ENCODE measurements at regions not wholly inside any gene's neighbourhood (a gene's known extent, or its start where the extent isn't known, plus 50 kb on each side); places are given as distances from the start of the nearest gene placed in this dataset.

- H3K4me3 ChIP-seq (ENCODE audit: insufficient read depth, low read depth, low read length) = no peak overlapping the region
- peak; percentile 19 for DNase-seq
These were observed 144.9 kb upstream of the CELF2 start for GRCh38 chr10:10872764-10873163.

More at GRCh38 chr10:10872764-10873163, 144.9 kb upstream of the CELF2 start:
- no peak overlapping the region; the same call in 1 of the 2 replicates for H3K23ac ChIP-seq (ENCODE audit: low read depth, low read length)
- H3K4me1 ChIP-seq (ENCODE audit: control insufficient read depth, insufficient read depth, low read length) = peaks cover 11% of the 10 kb centered on the region; the same call in 1 of the 2 replicates
- H3K79me1 ChIP-seq (ENCODE audit: low read depth in 1 of 2, low read length in 2 of 2) = no peaks in the 10 kb centered on the region
- peak overlapping the region; percentile 40 for H3K14ac ChIP-seq (replicated peaks; ENCODE audit: low read depth, low read length)
- H2AK9ac ChIP-seq (replicated peaks; ENCODE audit: low read depth, low read length, poor library complexity) = no peak overlapping the region
- no peak overlapping the region for H3K56ac ChIP-seq (ENCODE audit: extremely low read depth, insufficient read depth, low read length)
- dilution Hi-C loops (cut with HindIII; ENCODE audit: low sequenced_read_pairs, unreplicated experiment) (no loop called here), intact Hi-C loops (cut with micrococcal nuclease) (loop anchor here (2.0 kb wide), 1 partner anchor 48 kb away; no protein-coding TSS in a partner anchor), in situ Hi-C loops (cut with MboI; ENCODE audit: low sequenced_read_pairs) (no loop called here)
- no CpG with 5 or more reads among the region's 2 CpGs for WGBS, 2 experiments (ENCODE audit: extremely low coverage in 2 of 2, insufficient read length in 1 of 2)
- H2AK5ac ChIP-seq (ENCODE audit: low read depth, low read length) = no peak overlapping the region
- peak overlapping the region; percentile 88; the same call in 1 of the 2 replicates for H3K27ac ChIP-seq (ENCODE audit: insufficient read depth, low read length)
- no peaks in the 10 kb centered on the region for H3K36me3 ChIP-seq (ENCODE audit: control insufficient read depth, insufficient read depth, low read length)
- peak overlapping the region; percentile 38; the same call in 1 of the 2 replicates for H3K4ac ChIP-seq (ENCODE audit: low read depth, low read length)
- TF ChIP-seq RAD21 (IDR thresholded peaks at IDR 0.05; ENCODE audit: low read length) = no peak
- TF ChIP-seq, protein P1, sequence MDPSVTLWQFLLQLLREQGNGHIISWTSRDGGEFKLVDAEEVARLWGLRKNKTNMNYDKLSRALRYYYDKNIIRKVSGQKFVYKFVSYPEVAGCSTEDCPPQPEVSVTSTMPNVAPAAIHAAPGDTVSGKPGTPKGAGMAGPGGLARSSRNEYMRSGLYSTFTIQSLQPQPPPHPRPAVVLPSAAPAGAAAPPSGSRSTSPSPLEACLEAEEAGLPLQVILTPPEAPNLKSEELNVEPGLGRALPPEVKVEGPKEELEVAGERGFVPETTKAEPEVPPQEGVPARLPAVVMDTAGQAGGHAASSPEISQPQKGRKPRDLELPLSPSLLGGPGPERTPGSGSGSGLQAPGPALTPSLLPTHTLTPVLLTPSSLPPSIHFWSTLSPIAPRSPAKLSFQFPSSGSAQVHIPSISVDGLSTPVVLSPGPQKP (IDR thresholded peaks at IDR 0.05; ENCODE audit: borderline replicate concordance, low read depth, low read length) = no peak
- no peaks in the 10 kb centered on the region for H3K9me3 ChIP-seq (ENCODE audit: control insufficient read depth, insufficient read depth, low read length)
- H3K9me1 ChIP-seq (ENCODE audit: insufficient read depth, low read length) = peaks cover 7% of the 10 kb centered on the region; the same call in 1 of the 2 replicates
- peak overlapping the region; percentile 45 for H4K91ac ChIP-seq (ENCODE audit: insufficient read depth, low read depth, low read length)
- peak overlapping the region; percentile 24; the same call in 1 of the 2 replicates for H3K9ac ChIP-seq (ENCODE audit: low read depth, low read length)
- H2BK15ac ChIP-seq (ENCODE audit: low read depth, low read length) = peak overlapping the region; percentile 80
- peak overlapping the region; percentile 99 for H4K5ac ChIP-seq (ENCODE audit: low read depth, low read length)
- ATAC-seq (ENCODE audit: low read depth) = peak; percentile 22; the same call in 1 of the 2 replicates
- no peaks in the 10 kb centered on the region for H3K27me3 ChIP-seq (ENCODE audit: control insufficient read depth, insufficient read depth, low read length)
- peak overlapping the region; percentile 56 for H2BK120ac ChIP-seq (ENCODE audit: low read depth, low read length)
- peak overlapping the region; percentile 85 for H2BK5ac ChIP-seq (ENCODE audit: low read depth, low read length, poor library complexity, severe bottlenecking)
- H3K4me2 ChIP-seq (ENCODE audit: low read depth, low read length) = peak overlapping the region; percentile 91
- peak overlapping the region; percentile 34 to 41; a peak in 3 of 4 replicates for H4K8ac ChIP-seq (ENCODE audit: low read depth in 2 of 2, low read length in 2 of 2)
- ChIA-PET CTCF (no interaction called here), POLR2A (ENCODE audit: unreplicated experiment) (no interaction called here)
- no peaks in the 10 kb centered on the region for H4K20me1 ChIP-seq (ENCODE audit: insufficient read depth, low read length)
- peak overlapping the region; percentile 80 for H2BK20ac ChIP-seq (ENCODE audit: low read depth, low read length)
- no TSS peak for BruUV-seq (replicated peaks)
- peak overlapping the region; percentile 97 for H3K18ac ChIP-seq (ENCODE audit: low read depth, low read length)
- H2AFZ ChIP-seq (replicated peaks; ENCODE audit: low read length, poor library complexity) = no peak overlapping the region

Data from IMR-90 (cell line).